Left kidney (tissue), 1 donor: ENCODE measurements at regions not wholly inside any gene's neighbourhood (a gene's known extent, or its start where the extent isn't known, plus 50 kb on each side); places are given as distances from the start of the nearest gene placed in this dataset.
A peak's percentile ranks its signal among the peaks of the same experiment; 100 is the strongest.
"Not testable (repeated sequence)": the region's sequence is repeated elsewhere in the genome, so short reads cannot be mapped to it uniquely, and the experiment has no call there.

Source experiments
- DNase-seq: peaks from one replicate; pipeline ENCODE4 v3.0.0-alpha.2; 2013

GRCh38 chr6:140264431-140264830 lies 890.0 kb upstream of the CITED2 start:
- no peak for DNase-seq

- DNase-seq, result not testable (repeated sequence)
Measured at GRCh38 chr6:140258302-140258701, 883.9 kb upstream of the CITED2 start.

- no peak for DNase-seq
Measured at GRCh38 chr6:140256248-140256647, 881.8 kb upstream of the CITED2 start.

GRCh38 chr6:140253096-140253495 lies 878.6 kb upstream of the CITED2 start:
- DNase-seq, result no peak

GRCh38 chr6:140252099-140252498 lies 877.7 kb upstream of the CITED2 start:
- no peak for DNase-seq

GRCh38 chr6:140245296-140246040 lies 871.0 kb upstream of the CITED2 start:
- DNase-seq, result no peak

GRCh38 chr6:140237251-140237650 lies 862.8 kb upstream of the CITED2 start:
- DNase-seq, result no peak

GRCh38 chr6:140236732-140237131 lies 862.3 kb upstream of the CITED2 start:
- DNase-seq, result peak; percentile 14

- no peak for DNase-seq
Measured at GRCh38 chr6:140230282-140230681, 855.8 kb upstream of the CITED2 start.

GRCh38 chr6:140228491-140228890 lies 854.0 kb upstream of the CITED2 start:
- no peak for DNase-seq

- DNase-seq, result no peak
Measured at GRCh38 chr6:140226637-140227036, 852.2 kb upstream of the CITED2 start.

- no peak for DNase-seq
Measured at GRCh38 chr6:140225701-140226436, 851.4 kb upstream of the CITED2 start.

GRCh38 chr6:140217283-140217682 lies 842.8 kb upstream of the CITED2 start:
- DNase-seq, result no peak

GRCh38 chr6:140209775-140210174 lies 835.3 kb upstream of the CITED2 start:
- DNase-seq, result no peak

GRCh38 chr6:140208286-140208685 lies 833.8 kb upstream of the CITED2 start:
- DNase-seq, result no peak

GRCh38 chr6:140205795-140206593 lies 831.5 kb upstream of the CITED2 start:
- DNase-seq, result no peak

- DNase-seq, result no peak
Measured at GRCh38 chr6:140204154-140204553, 829.7 kb upstream of the CITED2 start.

- DNase-seq, result no peak
Measured at GRCh38 chr6:140203661-140204147, 829.3 kb upstream of the CITED2 start.

- DNase-seq, result no peak
Measured at GRCh38 chr6:140202964-140203515, 828.6 kb upstream of the CITED2 start.

GRCh38 chr6:140201787-140202458 lies 827.5 kb upstream of the CITED2 start:
- no peak for DNase-seq

GRCh38 chr6:140193269-140193668 lies 818.8 kb upstream of the CITED2 start:
- no peak for DNase-seq

- DNase-seq, result no peak
Measured at GRCh38 chr6:140192018-140192417, 817.6 kb upstream of the CITED2 start.
